Common myeloid progenitor, CD34-positive (primary cell): ENCODE measurements at regions not wholly inside any gene's neighbourhood (a gene's known extent, or its start where the extent isn't known, plus 50 kb on each side); places are given as distances from the start of the nearest gene placed in this dataset.

Experiments used
- CTCF ChIA-PET: fragments of 350-600 bp; sonication (Branson Sonifier 250); formaldehyde crosslinking; loops from one replicate; lab custom pipeline; 2021; ENCODE audit warnings: antibody characterized with exemption; lab: Charles Lee
- POLR2A ChIA-PET: fragments of 350-600 bp; sonication (Branson Sonifier 250); formaldehyde crosslinking; loops from one replicate; lab custom pipeline; 2021; ENCODE audit warnings: antibody characterized with exemption; lab: Charles Lee
- DNase-seq, 3 donors: peaks; one replicate each; pipeline versions ENCODE4 v3.0.0 to v3.0.0-alpha.2; 2013
- H3K27ac ChIP-seq, 2 experiments: 1 replicate in 1 of 2; 2 replicates in 1 of 2; pipeline ENCODE4 v1.7.0; 2013; ENCODE audit warnings: inconsistent platforms in 2 of 2, low read length in 2 of 2, mild to moderate bottlenecking in 2 of 2, low read depth in 1 of 2, moderate library complexity in 1 of 2; ENCODE audit not compliant: severe bottlenecking in 2 of 2, insufficient read depth in 1 of 2, poor library complexity in 1 of 2
- H3K27me3 ChIP-seq, 5 experiments: replicated peaks in 2 of 5; 1 replicate in 3 of 5; 2 replicates in 2 of 5; pipeline versions ENCODE4 v1.6.1 to v1.7.0; 2013; ENCODE audit warnings: low read length in 4 of 5, mild to moderate bottlenecking in 2 of 5, moderate library complexity in 2 of 5, inconsistent platforms in 1 of 5; ENCODE audit not compliant: insufficient read depth in 5 of 5, control insufficient read depth in 4 of 5
- H3K36me3 ChIP-seq, 4 experiments: 1 replicate in 2 of 4; 2 replicates in 2 of 4; pipeline versions ENCODE4 v1.6.1 to v1.7.0; 2013; ENCODE audit warnings: low read length in 3 of 4, control low read depth in 1 of 4, mild to moderate bottlenecking in 1 of 4; ENCODE audit not compliant: control insufficient read depth in 4 of 4, insufficient read depth in 4 of 4
- H3K4me1 ChIP-seq, 4 experiments: 1 replicate in 3 of 4; 2 replicates in 1 of 4; pipeline versions ENCODE4 v1.6.1 to v1.7.1; 2013; ENCODE audit warnings: low read length in 3 of 4, mild to moderate bottlenecking in 3 of 4, control low read depth in 1 of 4, inconsistent platforms in 1 of 4, moderate library complexity in 1 of 4; ENCODE audit not compliant: control insufficient read depth in 4 of 4, insufficient read depth in 4 of 4; ENCODE audit errors: control extremely low read depth in 1 of 4
- H3K4me3 ChIP-seq, 7 experiments: 1 replicate in 4 of 7; 2 replicates in 3 of 7; pipeline versions ENCODE4 v1.5.1 to v1.7.0; 2013; ENCODE audit warnings: mild to moderate bottlenecking in 7 of 7, low read length in 6 of 7, moderate library complexity in 6 of 7, inconsistent platforms in 2 of 7, low read depth in 2 of 7, control low read depth in 1 of 7; ENCODE audit not compliant: insufficient read depth in 4 of 7, control insufficient read depth in 1 of 7; ENCODE audit errors: extremely low read depth in 1 of 7
- H3K9me3 ChIP-seq, 5 experiments: 1 replicate in 4 of 5; 2 replicates in 1 of 5; pipeline versions ENCODE4 v1.6.1 to v1.7.1; 2013; ENCODE audit warnings: low read length in 4 of 5, mild to moderate bottlenecking in 2 of 5, inconsistent platforms in 1 of 5, low read depth in 1 of 5, moderate library complexity in 1 of 5; ENCODE audit not compliant: control insufficient read depth in 4 of 5, insufficient read depth in 2 of 5; ENCODE audit errors: control extremely low read depth in 1 of 5
- WGBS: methylation state at CpG from one replicate; pipeline ENCODE4 v1.1.5; 2013; ENCODE audit not compliant: insufficient coverage; 5-methylcytosine and 5-hydroxymethylcytosine counted together

DNA sequence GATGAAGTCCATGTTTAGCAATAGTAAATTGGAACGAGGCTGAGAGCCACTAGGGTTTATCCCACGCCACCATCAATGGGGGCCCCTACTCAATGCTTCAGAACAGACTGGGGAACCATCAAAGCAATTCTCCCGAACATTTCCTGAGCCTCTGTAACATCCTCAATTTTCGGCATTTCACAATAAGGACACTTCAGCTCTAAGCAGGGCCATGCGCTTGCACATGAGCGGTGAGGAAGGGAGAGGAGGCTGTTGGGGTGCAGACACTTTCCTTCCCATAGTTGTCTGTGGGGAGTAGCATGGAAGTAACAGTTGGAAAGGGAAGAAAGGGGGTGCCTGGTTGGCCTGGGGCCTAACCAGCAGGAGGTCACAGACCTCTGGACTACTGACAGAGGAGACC, 129.9 kb upstream of the PRMT8 start:
- peaks cover 0 to 5% (median 3%) of the 10 kb centered on the region in 4 experiments for H3K4me1 ChIP-seq
- DNase-seq: no peak
- H3K36me3 ChIP-seq: no peaks in the 10 kb centered on the region
- ChIA-PET POLR2A (no interaction called here), CTCF (no interaction called here)
- H3K9me3 ChIP-seq: no peaks in the 10 kb centered on the region
- H3K27ac ChIP-seq: no peak overlapping the region
- H3K4me3 ChIP-seq: no peak overlapping the region
- H3K27me3 ChIP-seq: peaks cover 2 to 33% (median 31%) of the 10 kb centered on the region in 5 experiments
- WGBS: 94% methylated on average over 6 of the region's 6 CpGs

DNA sequence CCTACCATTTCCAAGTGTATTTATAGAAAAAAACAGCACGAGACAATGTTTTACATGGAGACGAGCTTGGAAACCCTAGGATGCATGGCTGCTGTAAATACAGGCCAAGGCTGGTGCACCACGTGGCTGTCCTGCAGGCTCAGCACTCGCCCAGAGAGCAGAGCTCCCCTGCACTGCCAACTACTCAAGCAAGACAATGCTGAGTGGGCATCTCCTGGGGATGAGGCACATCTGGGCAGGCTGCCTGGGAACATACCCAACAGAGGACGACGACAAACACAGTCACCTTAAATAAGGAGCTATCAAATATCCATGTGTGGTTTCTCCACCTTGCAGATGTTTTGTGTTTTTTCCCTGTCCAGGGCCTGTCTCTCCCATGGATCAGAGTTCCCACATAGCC, 128.3 kb upstream of the PRMT8 start:
- no peak overlapping the region for H3K4me3 ChIP-seq
- DNase-seq: no peak
- H3K4me1 ChIP-seq: peaks cover 0 to 5% (median 3%) of the 10 kb centered on the region in 4 experiments
- ChIA-PET CTCF (interaction anchor here (1.3 kb wide), 1 partner anchor 160 kb away, joined by 3 read pairs; no protein-coding TSS in a partner anchor), POLR2A (no interaction called here)
- H3K9me3 ChIP-seq: no peaks in the 10 kb centered on the region
- peaks cover 9 to 47% (median 25%) of the 10 kb centered on the region in 5 experiments for H3K27me3 ChIP-seq
- 100% methylated on average over 4 of the region's 6 CpGs for WGBS
- no peak overlapping the region for H3K27ac ChIP-seq
- H3K36me3 ChIP-seq: no peaks in the 10 kb centered on the region

DNA sequence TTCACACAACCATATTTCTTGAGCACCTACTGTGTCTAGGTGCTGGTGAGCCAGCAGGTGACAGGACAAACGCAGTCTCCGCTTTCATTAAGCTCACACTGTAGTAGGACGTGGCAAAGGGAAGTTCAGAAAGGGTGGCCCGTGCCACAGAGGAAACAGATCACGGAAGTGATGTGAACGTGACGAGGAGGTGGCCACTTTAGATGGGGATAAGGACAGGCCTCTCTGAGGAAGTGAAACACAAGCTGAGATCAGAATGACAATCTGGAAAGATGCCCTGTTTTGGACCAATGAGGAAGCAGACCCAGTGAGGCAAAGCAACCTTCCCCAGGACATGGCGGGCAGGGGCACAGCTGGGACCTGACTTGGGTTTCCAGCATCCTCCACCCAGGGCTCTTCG, 127.4 kb upstream of the PRMT8 start:
- Histone ChIP-seq H3K9me3 (no peaks in the 10 kb centered on the region), H3K27me3 (peaks cover 9 to 55% (median 25%) of the 10 kb centered on the region in 5 experiments), H3K4me1 (peaks cover 0 to 5% (median 3%) of the 10 kb centered on the region in 4 experiments), H3K4me3 (no peak overlapping the region), H3K27ac (no peak overlapping the region), H3K36me3 (no peaks in the 10 kb centered on the region)
- ChIA-PET CTCF (interaction anchor here (1.2 kb wide), 1 partner anchor 14 kb away, joined by 3 read pairs; no protein-coding TSS in a partner anchor), POLR2A (no interaction called here)
- WGBS: 35% methylated on average over 9 of the region's 9 CpGs
- peak; percentile 36 to 68 (median 55) for DNase-seq

DNA sequence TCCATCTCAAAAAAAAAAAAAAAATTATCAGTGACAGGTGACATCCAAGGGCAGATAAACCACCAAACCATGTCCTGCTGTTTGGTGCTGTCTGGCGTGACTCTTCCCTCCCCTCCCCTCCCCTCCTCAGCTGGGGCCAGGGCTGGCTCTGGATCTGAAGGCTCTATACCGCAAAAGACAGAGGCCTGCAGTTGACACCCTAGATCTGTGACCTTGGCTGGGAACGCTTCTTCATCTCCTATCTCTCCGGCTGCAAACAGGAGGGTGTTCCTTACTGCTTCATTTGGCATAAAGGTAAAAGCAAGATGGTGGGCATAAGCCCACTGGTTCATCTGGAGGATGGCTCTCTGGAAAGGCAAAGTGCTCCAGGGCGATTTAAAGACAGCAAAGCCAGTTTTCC, 126.8 kb upstream of the PRMT8 start:
- Histone ChIP-seq H3K4me1 (peaks cover 0 to 5% (median 3%) of the 10 kb centered on the region in 4 experiments), H3K27ac (no peak overlapping the region), H3K27me3 (peaks cover 9 to 60% (median 25%) of the 10 kb centered on the region in 5 experiments), H3K4me3 (no peak overlapping the region), H3K9me3 (no peaks in the 10 kb centered on the region), H3K36me3 (no peaks in the 10 kb centered on the region)
- ChIA-PET CTCF (interaction anchor here (1.2 kb wide), 1 partner anchor 15 kb away, joined by 3 read pairs; no protein-coding TSS in a partner anchor), POLR2A (no interaction called here)
- DNase-seq: no peak
- WGBS: 98% methylated on average over 4 of the region's 5 CpGs

DNA sequence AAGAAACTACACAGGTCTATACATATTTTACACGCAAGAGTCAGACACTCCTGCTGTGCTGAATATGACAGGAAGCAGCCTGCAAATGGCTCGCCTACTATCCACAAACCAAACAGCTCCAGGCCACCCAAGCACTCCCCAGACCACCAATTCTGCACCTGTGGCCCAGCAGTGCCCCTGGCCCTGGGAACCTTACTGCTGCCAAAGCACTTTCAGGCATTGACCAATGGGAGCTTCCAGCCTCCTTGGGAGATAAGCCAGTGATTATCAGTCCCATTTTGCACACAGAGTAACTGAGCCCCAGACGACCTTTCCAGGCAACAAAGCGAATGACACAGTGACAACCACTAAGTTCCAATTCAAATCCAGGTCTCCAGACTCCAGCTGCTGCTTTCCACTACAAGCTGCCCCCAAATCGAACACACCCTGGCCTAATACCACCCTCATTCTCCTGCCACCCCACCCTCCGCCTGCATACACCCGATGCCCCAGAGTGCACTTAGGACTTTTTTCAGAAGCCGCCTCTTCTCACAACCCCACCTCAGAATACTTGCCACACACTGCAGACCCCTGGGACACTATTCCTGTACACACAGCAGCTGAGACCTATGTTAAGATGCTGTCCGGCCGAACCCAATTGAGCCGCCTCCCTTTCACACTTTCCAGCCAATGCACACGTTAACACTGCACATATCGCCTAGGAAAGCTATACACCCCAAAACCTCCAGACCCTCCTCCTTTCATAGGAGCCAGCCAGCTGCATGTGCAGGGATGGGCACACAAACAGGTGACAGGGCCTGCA, 126.1 kb upstream of the PRMT8 start:
- no peak for DNase-seq
- H3K9me3 ChIP-seq: no peaks in the 10 kb centered on the region
- ChIA-PET POLR2A (interaction anchor here (0.5 to 1.0 kb wide), 2 partner anchors 63 to 149 kb away, joined by 3 to 6 read pairs; no protein-coding TSS in a partner anchor), CTCF (interaction anchor here (0.7 kb wide), 1 partner anchor 10 kb away, joined by 3 read pairs; no protein-coding TSS in a partner anchor)
- H3K4me3 ChIP-seq: no peak overlapping the region
- H3K36me3 ChIP-seq: no peaks in the 10 kb centered on the region
- no peak overlapping the region for H3K27ac ChIP-seq
- H3K27me3 ChIP-seq: peaks cover 9 to 66% (median 26%) of the 10 kb centered on the region in 5 experiments
- peaks cover 0 to 5% (median 3%) of the 10 kb centered on the region in 4 experiments for H3K4me1 ChIP-seq
- WGBS: 82% methylated on average over 13 of the region's 13 CpGs

DNA sequence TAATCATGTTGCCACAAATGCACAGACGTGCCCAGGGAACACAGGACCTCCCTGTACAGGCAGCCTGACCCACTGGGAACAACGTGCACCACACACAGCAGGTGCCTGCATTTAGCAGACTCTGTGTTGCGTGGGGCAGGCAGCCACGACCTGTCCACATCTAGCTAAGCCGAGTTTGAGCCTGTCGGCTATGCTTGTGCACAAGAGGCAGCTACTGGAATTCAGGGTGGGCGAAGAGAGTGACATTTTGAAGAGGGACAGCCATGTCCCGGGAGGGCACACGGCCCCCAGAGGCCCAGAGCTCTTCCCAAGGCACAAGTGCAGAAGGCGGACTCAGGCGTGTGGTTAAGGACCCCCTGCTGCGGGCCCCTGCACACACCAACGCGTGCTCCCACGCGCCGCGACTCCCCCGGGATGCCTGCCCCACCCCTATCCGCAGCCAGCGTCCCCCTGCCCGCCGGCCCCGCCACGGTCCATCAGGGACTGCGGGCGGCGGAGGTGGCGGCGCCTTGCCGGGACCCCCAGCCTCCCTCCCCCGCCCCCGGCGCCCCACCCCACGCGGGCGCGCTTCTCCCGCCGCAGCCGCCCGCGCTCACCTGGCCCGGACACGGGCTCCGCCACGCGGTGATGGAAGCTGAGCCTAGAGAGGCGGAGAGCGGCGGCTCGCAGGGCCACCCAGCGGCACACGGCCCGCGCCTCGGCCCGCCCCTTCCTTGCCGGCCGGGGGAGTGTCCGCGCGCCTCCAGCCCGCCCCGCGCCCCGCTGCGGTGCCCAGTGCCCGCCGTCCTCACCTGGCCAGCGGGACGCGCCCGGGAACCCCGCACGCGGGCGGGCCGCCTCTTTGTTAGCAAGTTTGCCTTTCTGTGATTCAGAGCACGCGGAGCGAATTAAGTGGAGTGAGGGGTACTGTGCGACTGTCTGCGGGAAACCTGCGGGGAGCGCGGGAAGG, 125.3 kb upstream of the PRMT8 start:
- Histone ChIP-seq H3K4me3 (peak overlapping the region in 3 of 7 experiments; percentile 30 to 54 (median 41)), H3K4me1 (peaks cover 0 to 5% (median 3%) of the 10 kb centered on the region in 4 experiments)
- WGBS: 5% methylated on average over 54 of the region's 87 CpGs

More for the DNA sequence above, 125.3 kb upstream of the PRMT8 start:
- POLR2A ChIA-PET: interaction anchor here (1.0 kb wide), 1 partner anchor 148 kb away, joined by 3 read pairs; no protein-coding TSS in a partner anchor
- peaks cover 9 to 73% (median 26%) of the 10 kb centered on the region in 5 experiments for H3K27me3 ChIP-seq
- no peak overlapping the region for H3K27ac ChIP-seq
- H3K36me3 ChIP-seq: no peaks in the 10 kb centered on the region
- peak in 2 of 3 donors; percentile 26 to 30 for DNase-seq
- CTCF ChIA-PET: interaction anchor here (0.7 kb wide), 1 partner anchor 9 kb away, joined by 3 read pairs; no protein-coding TSS in a partner anchor
- H3K9me3 ChIP-seq: no peaks in the 10 kb centered on the region
